Thyroid gland (tissue), 4 donors: ENCODE measurements at regions not wholly inside any gene's neighbourhood (a gene's known extent, or its start where the extent isn't known, plus 50 kb on each side); places are given as distances from the start of the nearest gene placed in this dataset.

ENCODE experiments used
- DNase-seq, 2 donors: peaks; one replicate each; pipeline ENCODE4 v3.0.0-alpha.2; 2019
- H3K27ac ChIP-seq, 3 donors: fragments of 200-600 bp; sonication (generic); 1 replicate in 2 of 3; 2 replicates in 1 of 3; pipeline ENCODE4 v1.5.1; 2016 to 2019; ENCODE audit warnings: mild to moderate bottlenecking in 1 of 3, moderate library complexity in 1 of 3
- H3K27me3 ChIP-seq: fragments of 200-600 bp; sonication (generic); one replicate; pipeline ENCODE4 v1.5.1; 2019
- H3K36me3 ChIP-seq, 2 donors: fragments of 200-600 bp; sonication (generic); one replicate each; pipeline ENCODE4 v1.5.1; 2016 to 2019
- H3K4me1 ChIP-seq, 2 donors: fragments of 200-600 bp; sonication (generic); one replicate each; pipeline ENCODE4 v1.5.1; 2017 to 2019
- H3K4me3 ChIP-seq, 3 donors: fragments of 200-600 bp; sonication (generic); replicated peaks in 1 of 3; 1 replicate in 2 of 3; 2 replicates in 1 of 3; pipeline ENCODE4 v1.5.1; 2016; ENCODE audit warnings: mild to moderate bottlenecking in 1 of 3
- H3K9me3 ChIP-seq: fragments of 200-600 bp; sonication (generic); one replicate; pipeline ENCODE4 v1.5.1; 2017
- POLR2A ChIP-seq, 2 donors: fragments of 450-650 bp; IDR thresholded peaks; one replicate each; pipeline ENCODE4 v1.6.1; 2017; ENCODE audit warnings: antibody characterized with exemption in 2 of 2, mild to moderate bottlenecking in 2 of 2, moderate library complexity in 1 of 2
- WGBS, 2 donors: methylation state at CpG; one replicate each; pipeline ENCODE4 v1.1.5; 2017; 5-methylcytosine and 5-hydroxymethylcytosine counted together
- intact Hi-C: fragments of 100-400 bp; cut with DNase I; formaldehyde crosslinking; loops from one replicate; pipeline ENCODE4 v1.15.1; 2023
- TF ChIP-seq, protein P1 (sequence below), 6 experiments: fragments of 200-600 bp in 3 of 6; fragments of 450-650 bp in 3 of 6; sonication (generic) in 3 of 6; IDR thresholded peaks; one replicate each; pipeline ENCODE4 v1.5.1; 2016 to 2019; ENCODE audit warnings: antibody characterized with exemption in 6 of 6, mild to moderate bottlenecking in 2 of 6, inconsistent platforms in 1 of 6, moderate library complexity in 1 of 6

DNA sequence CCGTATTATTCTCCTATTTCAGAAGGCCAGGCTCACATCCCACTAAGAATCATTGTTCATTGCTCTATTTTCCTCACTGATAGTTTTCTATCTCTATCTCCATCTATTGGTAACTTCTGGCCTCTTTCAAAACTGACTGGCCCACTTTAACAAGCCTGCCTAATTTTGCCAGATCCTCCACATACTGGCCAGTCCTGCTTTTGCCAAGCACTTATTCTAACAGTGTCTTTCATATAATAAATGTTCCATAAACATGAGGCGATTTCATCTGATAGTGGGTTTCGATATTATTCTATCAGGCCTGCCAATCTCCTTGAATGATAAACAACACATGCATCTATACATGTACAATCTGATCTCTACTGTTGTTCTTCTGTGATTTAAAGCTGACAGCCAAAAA is 125.9 kb upstream of the KCNH7 start:
- H3K27me3 ChIP-seq, result no peaks in the 10 kb centered on the region
- intact Hi-C loops, result no loop called here
- DNase-seq, result no peak
- 78 to 81% methylated on average over 3 of the region's 3 CpGs for WGBS, 2 donors
- no peaks in the 10 kb centered on the region for H3K4me1 ChIP-seq
- H3K4me3 ChIP-seq, result no peak overlapping the region
- TF ChIP-seq POLR2A (IDR thresholded peaks at IDR 0.05), result no peak
- TF ChIP-seq, protein P1, sequence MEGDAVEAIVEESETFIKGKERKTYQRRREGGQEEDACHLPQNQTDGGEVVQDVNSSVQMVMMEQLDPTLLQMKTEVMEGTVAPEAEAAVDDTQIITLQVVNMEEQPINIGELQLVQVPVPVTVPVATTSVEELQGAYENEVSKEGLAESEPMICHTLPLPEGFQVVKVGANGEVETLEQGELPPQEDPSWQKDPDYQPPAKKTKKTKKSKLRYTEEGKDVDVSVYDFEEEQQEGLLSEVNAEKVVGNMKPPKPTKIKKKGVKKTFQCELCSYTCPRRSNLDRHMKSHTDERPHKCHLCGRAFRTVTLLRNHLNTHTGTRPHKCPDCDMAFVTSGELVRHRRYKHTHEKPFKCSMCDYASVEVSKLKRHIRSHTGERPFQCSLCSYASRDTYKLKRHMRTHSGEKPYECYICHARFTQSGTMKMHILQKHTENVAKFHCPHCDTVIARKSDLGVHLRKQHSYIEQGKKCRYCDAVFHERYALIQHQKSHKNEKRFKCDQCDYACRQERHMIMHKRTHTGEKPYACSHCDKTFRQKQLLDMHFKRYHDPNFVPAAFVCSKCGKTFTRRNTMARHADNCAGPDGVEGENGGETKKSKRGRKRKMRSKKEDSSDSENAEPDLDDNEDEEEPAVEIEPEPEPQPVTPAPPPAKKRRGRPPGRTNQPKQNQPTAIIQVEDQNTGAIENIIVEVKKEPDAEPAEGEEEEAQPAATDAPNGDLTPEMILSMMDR (IDR thresholded peaks at IDR 0.05), result no peak
- no peak overlapping the region for H3K27ac ChIP-seq
- no peaks in the 10 kb centered on the region for H3K36me3 ChIP-seq
- no peaks in the 10 kb centered on the region for H3K9me3 ChIP-seq

DNA sequence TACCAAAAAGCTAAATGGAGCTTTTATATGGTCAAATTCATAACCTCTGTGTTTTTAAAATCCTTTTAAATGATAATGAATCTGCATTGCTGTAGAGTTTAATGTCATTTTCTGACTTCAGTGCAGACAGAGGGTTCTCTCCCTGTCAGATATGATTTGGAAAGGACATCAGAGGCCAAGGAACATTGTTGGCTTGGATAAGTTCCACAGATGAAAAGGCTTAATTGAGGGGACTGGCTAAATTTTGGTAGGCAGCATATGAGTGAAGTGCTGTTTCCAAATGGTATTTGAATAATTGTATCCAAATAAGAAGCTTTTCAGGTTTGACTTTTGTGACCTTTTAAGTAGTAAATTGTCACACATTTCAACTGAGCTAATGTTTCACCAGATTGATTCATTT is 124.6 kb upstream of the KCNH7 start:
- intact Hi-C loops, result no loop called here
- no peaks in the 10 kb centered on the region for H3K4me1 ChIP-seq
- no peak for TF ChIP-seq POLR2A (IDR thresholded peaks at IDR 0.05)
- TF ChIP-seq, protein P1 (IDR thresholded peaks at IDR 0.05), result no peak
- no peaks in the 10 kb centered on the region for H3K36me3 ChIP-seq
- H3K27ac ChIP-seq, result no peak overlapping the region
- DNase-seq, result no peak
- H3K4me3 ChIP-seq, result no peak overlapping the region
- no peaks in the 10 kb centered on the region for H3K27me3 ChIP-seq
- no peaks in the 10 kb centered on the region for H3K9me3 ChIP-seq

DNA sequence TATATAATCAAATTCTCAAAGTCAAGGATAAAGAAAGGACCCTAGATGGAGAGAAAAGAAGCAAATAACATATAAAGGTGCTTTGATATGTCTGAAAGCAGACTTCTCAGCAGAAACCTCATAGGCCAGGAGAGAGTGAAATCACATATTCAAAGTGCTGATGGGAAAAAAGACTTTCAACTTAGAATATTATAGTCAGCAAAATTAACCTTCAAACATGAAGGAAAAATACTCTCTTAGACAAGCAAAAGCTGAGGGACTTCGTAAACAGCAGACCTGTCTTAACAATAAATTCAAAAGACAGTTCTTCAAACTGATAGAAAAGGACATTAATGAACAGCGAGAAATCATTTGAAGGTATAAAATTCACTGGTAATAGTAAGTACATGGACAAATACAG is 107.2 kb upstream of the KCNH7 start:
- Histone ChIP-seq H3K4me3 (no peak overlapping the region), H3K36me3 (no peaks in the 10 kb centered on the region), H3K27ac (no peak overlapping the region), H3K9me3 (no peaks in the 10 kb centered on the region), H3K27me3 (no peaks in the 10 kb centered on the region), H3K4me1 (no peaks in the 10 kb centered on the region)
- no peak for TF ChIP-seq POLR2A (IDR thresholded peaks at IDR 0.05)
- TF ChIP-seq, protein P1 (IDR thresholded peaks at IDR 0.05), result no peak
- intact Hi-C loops, result no loop called here
- DNase-seq, result no peak
- WGBS, 2 donors, result 82 to 90% methylated on average over 2 of the region's 2 CpGs

DNA sequence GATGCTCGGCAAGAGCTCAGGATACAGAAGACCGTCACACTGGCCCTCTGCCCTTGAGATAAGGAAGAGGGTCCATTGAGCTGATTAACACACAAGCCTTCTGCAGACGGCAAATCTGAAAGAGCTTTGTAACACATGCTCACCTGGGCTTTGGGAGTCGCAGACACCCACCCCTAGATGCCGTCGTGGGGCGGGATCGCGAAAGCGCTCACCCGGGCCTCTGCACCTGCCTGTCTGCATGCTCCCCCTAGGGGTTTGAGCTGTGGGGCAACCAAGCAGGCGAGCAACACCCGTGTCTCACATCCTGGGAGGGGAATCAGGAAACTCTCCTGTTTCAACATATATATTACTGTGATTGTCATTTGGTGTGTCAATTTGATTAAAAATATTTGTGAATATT is 99.8 kb upstream of the KCNH7 start:
- Histone ChIP-seq H3K27me3 (no peaks in the 10 kb centered on the region), H3K4me1 (no peaks in the 10 kb centered on the region), H3K9me3 (no peaks in the 10 kb centered on the region), H3K27ac (no peak overlapping the region), H3K36me3 (no peaks in the 10 kb centered on the region), H3K4me3 (no peak overlapping the region)
- TF ChIP-seq POLR2A (IDR thresholded peaks at IDR 0.05), result no peak
- TF ChIP-seq, protein P1 (IDR thresholded peaks at IDR 0.05), result no peak
- DNase-seq, result no peak
- 80 to 91% methylated on average over 13 of the region's 13 CpGs for WGBS, 2 donors
- intact Hi-C loops, result no loop called here

DNA sequence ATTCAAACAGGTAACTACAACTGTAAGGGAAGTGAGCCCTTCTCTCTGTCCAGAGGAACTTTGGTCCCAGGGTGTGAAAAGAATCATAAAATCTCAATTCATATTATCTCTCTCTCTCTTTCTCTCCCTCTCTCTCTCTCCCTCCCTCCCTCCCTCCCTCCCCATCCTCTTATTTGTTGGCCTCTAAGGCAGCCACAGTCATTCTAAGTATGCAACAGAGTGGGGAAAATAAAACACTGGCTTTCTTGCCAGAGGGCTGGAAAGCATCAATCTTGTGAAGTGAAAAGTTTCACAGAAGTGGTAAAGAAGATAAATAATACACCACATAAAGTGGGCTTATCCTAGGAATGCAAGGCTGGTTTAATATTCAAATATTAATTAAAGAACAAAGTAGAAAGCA is 95.6 kb upstream of the KCNH7 start:
- no peaks in the 10 kb centered on the region for H3K9me3 ChIP-seq
- TF ChIP-seq POLR2A (IDR thresholded peaks at IDR 0.05), result no peak
- TF ChIP-seq, protein P1 (IDR thresholded peaks at IDR 0.05), result no peak
- intact Hi-C loops, result no loop called here

More for the DNA sequence above, 95.6 kb upstream of the KCNH7 start:
- H3K27ac ChIP-seq, result no peak overlapping the region
- no peaks in the 10 kb centered on the region for H3K4me1 ChIP-seq
- H3K27me3 ChIP-seq, result no peaks in the 10 kb centered on the region
- no peak overlapping the region for H3K4me3 ChIP-seq
- DNase-seq, result no peak
- H3K36me3 ChIP-seq, result no peaks in the 10 kb centered on the region
